Loucy (cell line): ENCODE measurements at regions not wholly inside any gene's neighbourhood (a gene's known extent, or its start where the extent isn't known, plus 50 kb on each side); places are given as distances from the start of the nearest gene placed in this dataset.

Experiments
- CTCF ChIP-seq: fragments of 200-600 bp; sonication (generic); conservative IDR thresholded peaks from 2 replicates; pipeline ENCODE4 v1.5.1; 2014; ENCODE audit warnings: mild to moderate bottlenecking, antibody characterized with exemption, low read length
- EZH2phosphoT487 ChIP-seq: fragments of 200-600 bp; IDR thresholded peaks from 2 replicates; pipeline ENCODE4 v1.6.1; 2018; ENCODE audit warnings: antibody characterized with exemption, mild to moderate bottlenecking, moderate library complexity, borderline replicate concordance

GRCh38 chr7:124152859-124153692, 120.2 kb upstream of the TMEM229A start:
- TF ChIP-seq CTCF (peak; percentile 62), EZH2phosphoT487 (no peak)
